HG02981 (cell line): ENCODE measurements at regions not wholly inside any gene's neighbourhood (a gene's known extent, or its start where the extent isn't known, plus 50 kb on each side); places are given as distances from the start of the nearest gene placed in this dataset.
"Not testable (repeated sequence)": the region's sequence is repeated elsewhere in the genome, so short reads cannot be mapped to it uniquely, and the experiment has no call there.

Experiments used
- ATAC-seq: cut with Tn5 transposase; IDR thresholded peaks from one replicate; pipeline ENCODE4 v1.9.1; 2021; ENCODE audit warnings: mild to moderate bottlenecking, moderate library complexity; ENCODE audit not compliant: unreplicated experiment

DNA sequence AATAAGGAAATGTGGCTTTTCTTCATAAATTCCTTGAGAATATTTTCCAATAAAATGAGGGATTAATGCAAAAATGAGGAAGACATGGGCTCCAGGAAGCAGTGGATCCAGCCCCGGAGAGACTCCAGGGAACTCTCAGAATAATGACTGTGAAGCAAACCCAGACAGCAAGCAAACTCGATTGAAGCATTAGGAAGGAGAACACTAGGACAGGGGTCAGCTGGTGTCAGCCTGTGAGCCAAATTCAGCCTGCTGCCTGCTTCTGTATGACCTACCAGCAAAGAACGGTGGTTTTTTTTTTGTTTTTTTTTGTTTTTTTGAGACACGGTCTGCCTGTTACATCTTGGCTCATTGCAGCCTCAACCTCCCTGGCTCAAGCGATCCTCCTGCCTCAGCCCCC is 133.9 kb upstream of the FOXN2 start:
- ATAC-seq: no peak

DNA sequence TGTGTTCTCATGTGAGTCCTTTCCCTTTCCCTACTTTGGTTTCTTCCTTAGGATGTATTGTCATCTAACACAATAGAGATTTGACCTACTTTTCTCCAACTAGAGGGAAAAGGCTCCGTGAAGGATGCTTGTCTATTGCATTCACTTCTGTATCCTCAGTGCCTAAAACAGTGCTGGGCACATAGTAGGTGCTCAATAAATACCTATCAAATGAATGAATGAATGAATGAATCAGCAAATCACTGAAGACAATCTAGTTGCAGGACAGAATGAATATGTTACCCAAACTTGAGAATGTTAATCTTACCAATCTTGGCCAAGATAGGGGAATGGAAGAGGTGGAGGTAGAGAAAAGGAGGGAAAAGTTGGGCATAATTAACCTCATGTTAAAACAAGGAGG is 131.2 kb upstream of the FOXN2 start:
- no peak for ATAC-seq

DNA sequence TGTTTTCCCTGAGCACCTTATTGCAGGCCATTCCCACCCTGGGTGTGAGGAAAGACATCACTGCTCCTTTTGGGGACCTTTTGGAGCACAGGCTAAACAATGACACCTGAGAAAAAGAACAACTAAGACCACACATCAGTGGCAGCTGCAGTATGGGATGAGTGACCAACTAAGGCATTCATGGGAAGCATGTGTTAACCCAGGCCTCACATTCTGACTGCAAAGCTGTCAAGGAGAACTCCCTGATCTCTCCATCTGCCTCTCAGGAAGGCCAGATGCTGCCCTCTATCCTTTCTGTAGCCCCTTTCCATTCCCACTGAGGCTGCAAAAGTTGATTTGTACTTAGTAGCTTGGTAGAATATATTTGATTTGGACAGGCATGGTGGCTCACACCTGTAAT is 130.5 kb upstream of the FOXN2 start:
- no peak for ATAC-seq

DNA sequence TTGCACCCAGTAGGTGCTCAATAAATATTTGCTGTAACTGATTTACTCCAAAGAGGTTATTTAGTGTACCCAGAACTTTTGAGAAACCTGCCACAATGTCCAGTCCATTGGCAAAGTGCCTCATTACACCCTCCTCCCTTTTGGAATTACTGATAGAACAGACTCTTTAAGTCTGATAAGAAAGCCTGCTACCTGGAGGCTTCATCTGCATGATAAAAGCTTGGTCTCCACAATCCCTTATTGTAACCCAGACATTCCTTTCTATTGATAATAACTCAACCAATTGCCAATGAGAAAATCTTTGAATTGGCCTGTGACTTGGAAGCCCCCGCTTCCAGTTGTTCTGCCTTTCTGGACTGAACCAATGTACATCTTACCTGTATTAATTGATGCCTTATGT is 127.0 kb upstream of the FOXN2 start:
- ATAC-seq: no peak

DNA sequence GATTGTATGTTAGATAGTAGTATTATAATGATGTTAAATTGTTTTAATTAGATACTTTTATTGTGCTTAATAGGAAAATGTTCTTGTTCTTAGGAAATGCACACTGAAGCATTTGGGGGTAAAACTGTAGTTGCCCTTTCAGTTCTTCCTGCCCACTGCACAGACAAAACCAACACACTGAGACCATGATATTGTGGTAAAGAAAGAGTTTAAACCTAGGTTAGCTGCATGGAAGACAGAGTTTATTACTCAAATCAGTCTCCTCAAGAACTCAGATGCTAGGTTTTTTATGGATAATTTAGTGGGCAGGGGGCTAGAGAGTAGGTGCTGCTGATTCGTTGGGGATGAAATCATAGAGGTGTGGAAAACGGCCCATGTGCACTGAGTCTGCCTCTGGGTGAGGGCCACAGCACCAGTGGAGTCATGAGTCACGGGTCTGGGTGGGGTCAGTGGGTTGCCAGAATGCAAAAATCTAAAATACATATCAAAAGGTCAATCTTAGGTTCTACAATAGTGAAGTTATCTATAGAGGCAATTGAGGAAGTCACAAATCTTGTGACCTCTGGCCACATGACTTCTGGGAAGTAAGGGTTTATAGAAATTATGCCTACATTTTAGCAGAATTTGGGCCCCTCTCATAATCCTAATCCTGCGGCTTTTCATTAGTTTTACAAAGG is 124.8 kb upstream of the FOXN2 start:
- ATAC-seq: no peak

DNA sequence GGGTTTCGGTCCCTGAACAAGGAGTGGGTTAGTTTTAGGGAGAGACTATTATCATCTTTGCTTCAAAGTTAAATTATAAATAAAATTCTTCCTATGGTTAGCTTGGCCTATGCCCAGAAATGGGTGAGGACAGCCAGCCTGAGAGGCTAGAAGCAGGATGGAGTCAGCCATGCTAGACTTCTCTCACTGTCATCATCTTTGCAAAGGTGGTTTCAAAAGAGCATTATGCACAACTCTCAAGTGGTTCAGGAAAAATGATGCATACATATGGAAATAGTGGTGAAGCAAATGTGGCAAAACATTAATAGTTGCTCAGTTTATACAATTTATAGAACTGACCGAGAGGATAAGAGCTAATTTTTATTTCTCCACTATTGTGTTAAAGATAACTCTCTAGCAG is 124.3 kb upstream of the FOXN2 start:
- ATAC-seq: no peak

DNA sequence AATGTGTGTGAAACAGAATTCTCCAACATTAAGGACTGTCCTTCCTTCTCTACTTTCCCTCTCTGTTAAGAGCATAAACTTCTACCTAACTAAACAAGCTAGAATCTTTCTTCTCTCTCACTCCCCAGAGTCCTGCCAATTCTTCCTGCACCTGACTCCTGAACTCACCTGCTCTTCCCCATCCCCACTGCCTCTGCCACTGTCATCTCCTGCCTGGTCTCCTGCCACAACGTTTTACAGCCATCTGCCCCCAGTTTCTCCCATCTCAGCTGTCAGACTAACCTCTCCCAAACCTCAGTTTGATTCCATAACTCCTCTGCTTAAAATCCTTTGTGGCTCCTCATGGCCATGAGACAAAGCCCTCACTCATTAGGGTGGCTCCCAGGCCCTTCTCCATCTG is 119.8 kb upstream of the FOXN2 start:
- no peak for ATAC-seq

DNA sequence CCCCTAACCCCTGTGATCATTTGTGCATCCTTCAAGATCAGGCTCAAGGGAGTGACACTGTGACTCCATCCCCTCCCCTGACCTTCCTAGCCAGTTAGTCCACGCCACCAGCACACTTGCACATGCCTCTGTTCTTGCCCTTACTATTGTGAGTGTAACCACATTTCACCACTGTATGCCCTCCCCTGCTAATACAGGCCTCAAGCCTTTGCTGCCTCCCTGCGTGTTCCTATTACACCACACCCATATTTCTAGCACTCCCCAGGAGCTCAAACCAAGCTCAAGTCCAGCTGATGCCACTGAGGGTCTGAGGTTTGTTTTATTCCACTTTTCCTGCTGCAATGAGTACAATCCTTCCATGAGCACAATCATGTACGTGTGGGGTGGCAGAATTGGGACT is 119.3 kb upstream of the FOXN2 start:
- ATAC-seq: no peak

DNA sequence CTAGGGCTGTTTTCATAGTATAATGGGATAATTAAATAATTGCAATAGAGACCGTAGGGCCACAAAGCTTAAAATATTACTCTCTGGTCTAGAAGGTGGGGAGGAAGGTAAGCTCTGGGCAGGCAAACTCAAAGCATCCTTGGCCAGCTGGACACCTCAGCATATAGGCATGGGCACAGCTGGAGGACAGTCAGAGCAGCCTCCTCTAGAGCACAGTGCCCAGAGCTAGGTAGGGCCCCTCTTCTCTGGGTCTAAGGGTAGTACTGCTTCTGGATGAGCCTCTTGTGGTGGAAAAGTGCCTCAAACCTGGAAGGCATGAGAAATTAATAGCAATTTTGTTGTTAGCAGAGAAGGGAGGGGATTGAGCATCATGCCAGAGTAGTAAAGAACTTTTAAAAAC is 116.9 kb upstream of the FOXN2 start:
- ATAC-seq: no peak

DNA sequence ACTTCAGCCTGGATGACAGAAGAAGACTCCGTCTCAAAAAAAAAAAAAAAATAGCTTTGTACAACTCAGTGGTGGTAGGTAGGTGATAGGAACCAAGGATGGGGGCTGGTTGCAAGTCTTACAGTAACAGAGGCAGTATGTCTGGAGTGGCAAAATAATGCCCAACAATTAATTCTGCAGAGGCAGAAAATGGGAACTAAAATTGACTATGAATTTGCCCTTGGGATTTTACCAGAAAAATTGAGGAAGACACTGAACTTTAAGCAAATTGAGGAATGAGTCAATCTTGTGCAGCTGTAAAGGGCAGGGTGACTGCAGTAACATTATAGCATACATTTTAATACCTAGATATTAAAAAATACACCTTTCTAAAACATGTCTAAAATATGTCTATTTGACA is 116.1 kb upstream of the FOXN2 start:
- ATAC-seq: no peak

DNA sequence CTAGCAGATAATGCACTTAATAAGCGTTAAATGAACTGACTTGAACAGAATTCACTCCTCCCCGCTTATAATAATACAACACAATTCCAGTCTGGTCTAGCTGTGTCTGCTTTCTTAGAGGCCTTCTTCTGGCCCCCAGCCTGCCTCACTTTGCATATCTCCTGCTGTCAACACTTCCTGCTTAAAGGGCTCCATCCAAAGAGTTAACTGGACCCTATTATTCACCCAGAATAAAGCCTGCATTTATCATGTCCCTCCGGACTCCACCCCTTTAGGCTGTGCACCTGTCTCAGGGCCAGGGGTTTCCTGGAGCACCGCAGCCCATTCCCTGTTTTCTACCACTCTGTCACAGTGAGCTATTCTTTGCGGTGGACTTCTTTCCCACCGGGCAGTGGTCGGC is 115.4 kb upstream of the FOXN2 start:
- ATAC-seq: no peak

DNA sequence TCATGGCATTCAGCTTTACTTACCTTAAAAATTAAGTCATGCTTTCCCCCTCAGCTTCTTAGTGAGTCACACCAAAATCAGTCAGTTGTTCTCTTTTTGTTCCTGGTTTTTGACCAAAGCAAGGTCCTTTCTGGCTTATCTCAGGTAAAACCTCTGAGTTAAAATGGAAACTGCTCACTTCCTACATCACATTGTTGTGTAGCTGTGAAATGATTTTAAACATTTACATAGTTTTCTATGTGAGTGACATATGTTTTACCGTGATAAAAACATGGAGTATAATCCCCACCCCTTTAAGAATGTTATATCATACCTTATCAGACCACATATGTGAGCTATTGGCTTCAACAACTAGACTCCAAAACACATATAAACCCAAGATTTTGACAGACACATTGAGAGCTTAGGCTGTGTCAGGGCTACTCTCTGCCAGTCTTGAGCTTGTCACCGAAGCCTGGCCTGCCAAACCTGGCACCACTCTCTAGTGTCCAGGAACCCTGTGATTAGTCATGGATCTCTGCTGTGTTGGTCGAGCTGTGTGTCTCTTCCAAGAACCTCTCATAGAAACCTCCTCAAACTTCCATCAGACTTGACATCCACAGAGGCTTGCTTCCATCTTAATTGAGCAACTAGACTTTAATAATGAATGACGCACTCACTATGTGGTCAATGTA is 113.7 kb upstream of the FOXN2 start:
- ATAC-seq: no peak

DNA sequence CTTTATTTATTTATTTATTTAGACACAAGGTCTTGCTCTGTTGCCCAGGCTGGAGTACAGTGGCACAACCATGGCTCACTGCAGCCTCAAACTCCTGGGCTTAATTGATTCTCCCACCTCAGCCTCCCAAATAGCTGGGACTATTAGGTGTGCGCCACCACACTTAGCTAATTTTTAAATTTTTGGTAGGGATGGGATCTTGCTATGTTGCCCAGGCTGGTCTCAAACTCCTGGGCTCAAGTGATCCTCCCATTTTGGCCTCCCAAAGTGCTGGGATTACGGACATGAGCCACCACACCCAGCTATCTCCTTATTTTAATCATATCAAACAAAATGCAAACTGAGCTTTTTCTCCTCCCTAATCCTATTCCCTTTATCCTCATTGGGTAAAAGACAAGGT is 113.0 kb upstream of the FOXN2 start:
- ATAC-seq: not testable (repeated sequence)

DNA sequence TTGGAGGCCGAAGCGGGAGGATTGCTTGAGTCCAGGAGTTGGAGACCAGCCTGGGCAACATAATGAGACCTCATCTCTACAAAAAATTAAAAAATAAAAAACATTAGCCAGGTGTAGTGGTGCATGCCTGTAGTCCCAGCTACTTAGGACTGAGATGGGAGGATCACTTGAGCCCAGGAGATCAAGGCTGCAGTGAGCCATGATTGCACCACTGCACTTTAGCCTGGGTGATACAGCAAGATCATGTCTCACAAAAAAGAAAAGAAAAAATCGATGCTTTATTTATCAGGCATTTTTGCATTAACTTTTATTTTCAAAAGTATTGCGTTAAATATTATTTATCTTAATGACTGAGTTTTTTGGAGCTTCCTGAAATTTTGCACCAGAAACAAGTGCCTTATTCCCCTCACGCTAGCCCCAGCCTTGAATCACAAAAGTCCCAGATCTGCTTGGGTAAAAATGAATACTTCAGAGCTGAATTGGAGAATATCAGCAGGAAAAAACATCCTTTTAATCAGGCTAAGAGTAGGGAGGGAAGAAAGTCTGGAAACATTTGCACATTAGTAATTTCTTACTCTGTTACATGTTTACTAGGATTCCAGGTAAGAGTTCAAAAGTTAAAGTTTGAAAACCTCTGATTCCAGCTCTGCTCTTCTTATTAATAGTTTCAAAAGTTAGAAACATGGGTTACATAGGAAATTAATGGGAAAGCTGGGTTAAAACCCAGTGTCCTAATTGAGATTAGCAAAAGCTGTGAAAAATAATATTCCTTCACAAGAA is 111.4 kb upstream of the FOXN2 start:
- ATAC-seq: no peak

DNA sequence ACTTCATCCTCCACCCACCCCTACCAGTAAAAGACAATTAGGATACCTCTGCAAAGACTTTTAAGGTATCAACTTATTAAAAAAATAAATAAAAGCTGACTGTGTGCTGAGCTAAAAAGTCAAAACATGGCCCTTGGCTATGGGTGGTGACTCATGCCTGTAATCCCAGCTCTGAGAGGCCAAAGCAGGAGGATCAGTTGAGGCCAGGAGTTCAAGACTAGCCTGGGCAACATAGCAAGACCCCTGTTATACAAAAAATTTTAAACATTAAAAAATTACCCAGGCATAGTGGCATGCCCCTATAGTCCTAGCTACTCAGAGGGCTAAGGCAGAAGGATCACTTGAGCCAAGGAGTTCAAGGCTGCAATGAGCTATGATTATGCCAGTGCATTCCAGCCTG is 110.8 kb upstream of the FOXN2 start:
- no peak for ATAC-seq

DNA sequence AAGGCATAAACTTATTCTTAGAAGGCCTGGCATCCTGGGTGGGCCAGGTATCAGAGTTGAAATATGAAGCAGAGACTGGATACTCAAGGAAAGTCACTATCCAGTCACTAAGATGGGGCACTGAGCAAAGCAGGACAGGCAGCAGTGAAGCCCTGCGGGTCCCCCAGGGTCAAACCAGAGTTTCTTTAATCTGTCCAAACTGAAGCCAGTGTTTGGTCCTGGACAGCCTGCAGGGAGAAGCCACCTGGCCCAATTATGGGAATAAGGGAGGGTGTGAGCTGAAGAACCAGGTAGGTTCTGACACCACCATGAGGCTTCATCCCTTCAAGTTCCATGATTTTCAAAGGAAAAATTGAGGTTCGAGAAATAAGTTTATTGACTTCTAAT is 109.7 kb upstream of the FOXN2 start:
- no peak for ATAC-seq

DNA sequence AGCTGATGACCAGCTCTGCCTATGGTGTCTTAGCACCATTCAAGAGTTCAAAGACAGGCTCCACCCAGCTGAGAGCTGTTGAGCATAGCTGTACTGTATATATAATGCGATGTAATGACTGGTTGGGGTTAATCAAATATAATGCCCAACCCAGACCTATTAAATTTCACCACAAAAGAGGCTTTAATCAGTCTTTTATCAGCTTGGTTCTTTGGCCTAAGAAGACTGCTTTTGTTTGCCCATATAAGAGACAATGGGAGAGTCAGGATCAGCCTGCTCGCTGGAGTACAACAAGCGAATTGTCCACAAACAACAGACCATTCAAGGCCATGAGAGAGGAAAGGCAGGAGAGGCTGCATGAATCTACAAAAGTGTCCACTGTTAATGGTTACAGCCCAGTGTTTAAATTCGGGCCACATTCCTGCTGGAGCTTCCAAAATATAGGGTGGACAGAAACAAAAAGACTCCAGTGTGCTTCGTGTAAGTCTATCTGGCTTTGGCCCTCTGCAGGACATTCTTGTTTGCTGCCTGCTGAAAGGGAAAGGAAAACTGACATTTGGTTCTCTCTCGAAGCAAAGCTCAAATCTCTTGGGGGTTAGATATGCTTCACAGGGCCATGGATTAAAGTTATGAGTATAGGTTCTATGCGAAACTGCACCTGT is 109.2 kb upstream of the FOXN2 start:
- peak; percentile 82 for ATAC-seq

DNA sequence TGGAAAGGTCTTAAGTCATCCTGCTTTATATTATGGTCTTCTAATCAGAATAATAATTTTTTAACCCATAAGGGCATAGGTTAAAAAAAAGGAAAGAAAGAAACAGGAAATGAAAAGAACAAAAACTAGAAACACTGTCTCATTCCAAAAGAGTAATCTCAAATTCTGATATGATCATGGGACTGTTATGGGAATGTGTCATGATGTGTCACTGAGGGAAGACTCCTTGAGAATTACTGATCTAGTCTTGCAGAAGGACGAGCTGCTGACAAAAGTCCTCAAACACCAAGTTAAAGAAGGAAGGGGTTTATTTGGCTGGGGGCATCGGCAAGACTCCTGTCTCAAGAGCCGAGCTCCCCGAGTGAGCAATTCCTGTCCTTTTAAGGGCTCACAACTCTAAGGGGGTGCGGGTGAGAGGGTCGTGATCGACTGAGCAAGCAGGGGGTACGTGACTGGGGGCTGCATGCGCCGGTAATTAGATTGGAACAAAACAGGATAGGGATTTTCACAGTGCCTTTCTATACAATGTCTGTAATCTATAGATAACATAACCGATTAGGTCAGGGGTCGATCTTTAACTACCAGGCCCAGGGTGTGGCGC is 108.3 kb upstream of the FOXN2 start:
- ATAC-seq: not testable (repeated sequence)

DNA sequence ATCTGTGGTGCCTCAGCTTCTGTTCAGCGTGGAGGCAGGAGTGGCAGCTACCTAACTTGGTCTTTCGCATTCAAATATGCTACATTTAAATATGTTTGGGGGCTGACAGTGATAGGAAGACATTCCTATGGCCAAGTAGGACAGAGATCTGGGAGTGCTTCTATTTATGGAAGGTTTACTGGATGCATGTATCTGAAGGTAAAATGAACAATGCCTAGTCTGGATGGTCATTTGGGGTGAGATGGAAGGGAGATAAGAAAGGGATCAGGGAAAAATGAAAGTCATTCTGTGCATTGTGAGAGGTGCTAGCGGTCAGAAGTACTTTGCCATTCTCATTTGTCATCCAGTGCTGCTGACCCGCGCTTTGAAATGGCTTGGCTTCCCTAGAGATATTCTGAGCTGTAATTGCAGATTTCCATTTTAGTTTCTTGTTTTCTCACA is 107.3 kb upstream of the FOXN2 start:
- no peak for ATAC-seq

DNA sequence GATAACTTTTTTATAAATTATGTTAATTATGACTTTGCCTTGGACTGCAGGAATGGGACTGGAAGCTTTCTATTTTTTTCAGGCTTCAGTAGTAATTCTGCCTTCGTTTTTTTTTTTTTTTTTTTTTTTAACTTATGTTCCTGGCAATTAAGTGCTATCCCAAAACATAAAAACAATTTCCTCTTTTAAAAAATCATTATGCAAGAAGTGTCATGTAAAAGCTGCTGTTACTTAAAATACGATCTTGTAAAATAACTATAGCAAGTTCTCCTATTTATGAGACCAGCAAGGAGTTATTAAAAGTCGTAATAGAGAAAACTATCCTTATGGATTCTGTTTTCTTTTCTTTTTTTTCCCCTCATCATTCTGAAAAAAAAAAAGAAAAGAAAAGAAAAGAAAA is 106.6 kb upstream of the FOXN2 start:
- ATAC-seq: no peak

DNA sequence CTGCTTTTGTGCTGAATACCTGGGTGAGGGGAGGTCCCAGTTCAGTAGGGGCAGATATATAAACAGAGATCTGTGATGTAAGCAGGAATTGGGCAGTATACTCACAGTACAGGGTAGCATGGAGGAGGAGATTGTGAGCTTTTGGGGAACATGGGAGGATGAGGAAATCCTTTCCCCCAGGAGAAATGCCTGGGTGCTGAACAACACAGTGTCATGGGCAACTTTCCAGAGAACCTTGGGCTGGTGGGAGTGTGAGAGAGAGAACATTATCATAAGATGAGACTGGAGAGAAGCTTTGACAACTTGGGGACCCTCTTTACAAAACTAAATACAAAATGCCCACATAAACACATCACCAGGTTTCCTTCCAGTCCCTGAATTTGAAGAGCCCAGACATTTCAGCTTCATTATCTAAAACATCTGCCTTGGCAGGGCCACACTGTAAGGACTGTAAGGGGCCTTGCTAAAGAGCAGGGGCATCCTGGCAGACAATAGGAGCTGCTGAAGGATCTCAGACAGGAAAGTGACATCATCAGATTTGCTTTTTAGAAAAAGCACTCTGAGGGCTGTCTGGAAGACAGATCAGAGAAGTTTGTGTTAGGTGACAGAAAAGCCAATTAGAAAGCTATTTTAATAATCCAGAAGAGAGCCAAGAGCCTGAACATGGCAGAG is 105.1 kb upstream of the FOXN2 start:
- ATAC-seq: no peak
